ACC112 (cell line): ENCODE measurements at regions not wholly inside any gene's neighbourhood (a gene's known extent, or its start where the extent isn't known, plus 50 kb on each side); places are given as distances from the start of the nearest gene placed in this dataset.

ENCODE experiments used
- H2AFZ ChIP-seq: fragments of 200-600 bp; sonication (generic); one replicate; pipeline ENCODE4 v1.6.0; 2017; ENCODE audit warnings: antibody characterized with exemption, low read length; ENCODE audit not compliant: unreplicated experiment
- H3K27ac ChIP-seq: fragments of 200-600 bp; sonication (generic); 2 replicates; pipeline ENCODE4 v1.5.1; 2014; ENCODE audit warnings: low read depth, mild to moderate bottlenecking, antibody characterized with exemption, low read length, moderate library complexity
- H3K27me3 ChIP-seq: fragments of 200-600 bp; sonication (generic); 2 replicates; pipeline ENCODE4 v1.6.1; 2014; ENCODE audit warnings: mild to moderate bottlenecking, antibody characterized with exemption, low read length, moderate library complexity, mixed read lengths; ENCODE audit not compliant: insufficient read depth
- H3K36me3 ChIP-seq: fragments of 200-600 bp; sonication (generic); 2 replicates; pipeline ENCODE4 v1.6.1; 2016; ENCODE audit warnings: mild to moderate bottlenecking, antibody characterized with exemption, low read length, moderate library complexity, mixed read lengths; ENCODE audit not compliant: insufficient read depth
- H3K4me1 ChIP-seq: fragments of 200-600 bp; sonication (generic); one replicate; pipeline ENCODE4 v1.6.1; 2016; ENCODE audit warnings: low read length, mixed read lengths; ENCODE audit not compliant: insufficient read depth, unreplicated experiment, control insufficient read depth
- H3K4me3 ChIP-seq: fragments of 200-600 bp; sonication (generic); 2 replicates; pipeline ENCODE4 v1.5.1; 2014; ENCODE audit warnings: mild to moderate bottlenecking, low read depth, low read length
- H3K79me2 ChIP-seq: fragments of 200-600 bp; sonication (generic); one replicate; pipeline ENCODE4 v1.6.0; 2016; ENCODE audit warnings: low read length; ENCODE audit not compliant: control insufficient read depth, unreplicated experiment, insufficient read depth

- Histone ChIP-seq H3K27me3 (no peaks in the 10 kb centered on the region), H3K4me3 (no peak overlapping the region), H3K36me3 (no peaks in the 10 kb centered on the region), H3K27ac (no peak overlapping the region), H2AFZ (no peak overlapping the region), H3K4me1 (peaks cover 62% of the 10 kb centered on the region), H3K79me2 (no peaks in the 10 kb centered on the region)
Observed at GRCh38 chr3:177826253-177826652, 629.0 kb upstream of the TBL1XR1 start.

GRCh38 chr3:177827511-177828207 lies 630.4 kb upstream of the TBL1XR1 start:
- Histone ChIP-seq H3K4me3 (peak overlapping the region; percentile 53; the same call in 1 of the 2 replicates), H3K36me3 (no peaks in the 10 kb centered on the region), H3K79me2 (no peaks in the 10 kb centered on the region), H3K4me1 (peaks cover 60% of the 10 kb centered on the region), H2AFZ (peak overlapping the region; percentile 35), H3K27me3 (no peaks in the 10 kb centered on the region), H3K27ac (peak overlapping the region; percentile 85)

GRCh38 chr3:177828208-177828565 lies 630.9 kb upstream of the TBL1XR1 start:
- no peaks in the 10 kb centered on the region for H3K36me3 ChIP-seq
- H3K4me1 ChIP-seq: peaks cover 54% of the 10 kb centered on the region
- H3K27ac ChIP-seq: peak overlapping the region; percentile 85
- peak overlapping the region; percentile 29 for H2AFZ ChIP-seq
- H3K4me3 ChIP-seq: peak overlapping the region; percentile 53; the same call in 1 of the 2 replicates
- no peaks in the 10 kb centered on the region for H3K27me3 ChIP-seq
- H3K79me2 ChIP-seq: no peaks in the 10 kb centered on the region

DNA sequence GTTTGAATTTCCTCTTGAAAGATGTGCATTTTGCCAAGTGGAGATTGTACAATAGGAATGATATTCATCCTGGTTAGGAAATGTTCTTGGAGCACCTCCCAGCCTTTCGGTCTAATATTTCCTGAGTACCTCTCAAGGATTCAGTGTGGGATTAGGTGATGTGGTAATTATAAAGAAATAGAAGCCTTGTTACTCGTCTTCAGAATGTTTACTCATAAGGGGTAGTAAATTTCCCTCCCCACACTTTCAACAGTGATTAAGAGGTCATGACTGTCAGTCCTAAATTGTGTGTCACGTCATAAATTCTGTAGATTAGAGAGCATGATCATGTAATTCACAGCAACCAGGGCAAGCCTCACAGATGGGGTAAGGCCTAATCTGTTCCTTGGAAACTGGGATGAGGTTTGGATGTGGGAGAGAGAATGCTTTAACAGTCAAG lies 633.1 kb upstream of the TBL1XR1 start:
- H3K27ac ChIP-seq: peak overlapping the region; percentile 72
- H3K4me3 ChIP-seq: no peak overlapping the region
- H3K27me3 ChIP-seq: no peaks in the 10 kb centered on the region
- peaks cover 55% of the 10 kb centered on the region for H3K4me1 ChIP-seq
- H3K36me3 ChIP-seq: no peaks in the 10 kb centered on the region
- H3K79me2 ChIP-seq: no peaks in the 10 kb centered on the region
- H2AFZ ChIP-seq: no peak overlapping the region

- Histone ChIP-seq H3K36me3 (no peaks in the 10 kb centered on the region), H3K79me2 (no peaks in the 10 kb centered on the region), H3K4me3 (no peak overlapping the region), H2AFZ (no peak overlapping the region), H3K27me3 (no peaks in the 10 kb centered on the region), H3K4me1 (peaks cover 65% of the 10 kb centered on the region), H3K27ac (peak overlapping the region; percentile 72)
Observed at GRCh38 chr3:177831361-177831760, 634.1 kb upstream of the TBL1XR1 start.

- Histone ChIP-seq H3K27me3 (no peaks in the 10 kb centered on the region), H3K36me3 (no peaks in the 10 kb centered on the region), H2AFZ (no peak overlapping the region), H3K4me3 (no peak overlapping the region), H3K27ac (no peak overlapping the region), H3K4me1 (peaks cover 64% of the 10 kb centered on the region), H3K79me2 (no peaks in the 10 kb centered on the region)
Observed at GRCh38 chr3:177832880-177833279, 635.6 kb upstream of the TBL1XR1 start.

GRCh38 chr3:177833332-177833731 lies 636.0 kb upstream of the TBL1XR1 start:
- Histone ChIP-seq H3K4me3 (no peak overlapping the region), H3K4me1 (peaks cover 65% of the 10 kb centered on the region), H3K36me3 (no peaks in the 10 kb centered on the region), H2AFZ (no peak overlapping the region), H3K27ac (no peak overlapping the region), H3K27me3 (no peaks in the 10 kb centered on the region), H3K79me2 (no peaks in the 10 kb centered on the region)

DNA sequence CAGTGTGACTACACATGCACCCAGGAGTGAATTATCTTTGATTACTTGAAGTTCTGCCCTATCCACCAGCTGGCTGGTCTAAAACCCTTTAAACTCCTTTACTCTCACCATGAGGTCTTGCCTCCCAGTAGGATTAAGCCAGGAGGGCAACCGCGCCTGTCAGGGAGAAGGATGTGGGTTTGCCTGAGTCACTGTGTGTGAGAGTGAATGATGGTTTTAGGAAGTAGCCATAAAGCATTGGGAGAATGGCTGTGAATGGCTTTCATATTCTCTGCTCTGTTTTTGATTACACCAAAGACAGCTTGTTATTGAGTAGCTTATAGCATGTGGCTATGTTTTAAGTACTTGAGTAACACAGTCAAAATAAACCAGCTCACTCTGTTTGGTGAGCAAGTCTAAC lies 637.7 kb upstream of the TBL1XR1 start:
- Histone ChIP-seq H3K27me3 (no peaks in the 10 kb centered on the region), H3K4me1 (peaks cover 61% of the 10 kb centered on the region), H3K36me3 (no peaks in the 10 kb centered on the region), H3K27ac (peak overlapping the region; percentile 96), H3K79me2 (no peaks in the 10 kb centered on the region), H3K4me3 (no peak overlapping the region; the same call in 1 of the 2 replicates), H2AFZ (peak overlapping the region; percentile 0)

GRCh38 chr3:177835917-177836316 lies 638.6 kb upstream of the TBL1XR1 start:
- Histone ChIP-seq H3K27ac (peak overlapping the region; percentile 96), H3K4me1 (peaks cover 52% of the 10 kb centered on the region), H2AFZ (peak overlapping the region; percentile 43), H3K4me3 (no peak overlapping the region), H3K27me3 (no peaks in the 10 kb centered on the region), H3K79me2 (no peaks in the 10 kb centered on the region), H3K36me3 (no peaks in the 10 kb centered on the region)

DNA sequence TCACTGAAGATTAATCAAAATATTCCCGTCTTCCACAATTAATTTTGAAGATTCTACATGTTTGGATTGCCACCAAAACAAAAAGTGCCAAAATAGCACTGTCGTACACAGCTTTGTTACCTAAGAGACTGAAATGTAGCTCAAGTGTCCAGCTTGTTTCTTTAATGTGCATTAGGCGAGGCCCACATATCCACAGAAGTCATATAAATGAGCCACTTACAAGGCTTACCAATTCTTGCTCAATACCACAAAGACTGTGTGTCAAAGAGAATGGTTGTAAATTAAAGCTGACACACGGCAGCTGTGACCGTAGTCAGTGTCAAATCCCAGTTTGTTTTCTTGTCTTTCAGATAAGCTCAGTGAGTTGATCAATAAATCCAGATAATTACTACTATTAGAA lies 639.4 kb upstream of the TBL1XR1 start:
- Histone ChIP-seq H2AFZ (peak overlapping the region; percentile 28), H3K27me3 (no peaks in the 10 kb centered on the region), H3K36me3 (no peaks in the 10 kb centered on the region), H3K79me2 (no peaks in the 10 kb centered on the region), H3K4me3 (no peak overlapping the region), H3K4me1 (peaks cover 45% of the 10 kb centered on the region), H3K27ac (peak overlapping the region; percentile 96)

DNA sequence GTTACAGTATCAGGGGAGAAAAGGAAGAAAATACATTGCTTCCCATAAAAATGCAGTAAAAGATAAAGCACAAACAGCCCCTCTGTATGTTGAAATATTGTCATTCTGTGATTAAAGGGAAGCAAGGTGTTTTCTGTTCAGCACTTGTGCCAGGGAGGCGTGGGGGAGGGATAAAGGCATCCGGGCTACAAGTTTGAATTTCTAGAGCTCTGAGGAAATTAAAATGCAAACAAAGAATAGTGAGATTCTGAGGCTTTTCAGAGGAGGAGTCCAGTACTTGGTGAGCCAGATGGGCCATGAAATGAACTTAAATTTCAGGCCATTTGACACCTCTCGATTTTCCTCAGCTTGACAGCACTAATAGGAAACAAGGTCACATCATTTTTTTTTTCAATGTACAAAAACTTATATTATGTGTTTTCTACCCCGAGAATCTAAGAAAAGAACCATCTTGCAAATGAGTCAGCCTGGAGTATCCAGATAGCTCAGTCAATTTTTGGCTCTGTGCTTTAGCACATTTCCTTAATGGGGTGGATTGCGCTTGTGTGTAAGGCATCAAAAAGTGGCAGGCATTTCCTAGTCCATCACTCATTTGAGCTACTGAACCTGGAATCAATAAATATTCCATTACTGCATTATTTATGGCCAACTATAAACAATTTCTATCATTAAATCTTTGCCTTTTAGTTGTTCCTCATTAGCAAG lies 640.8 kb upstream of the TBL1XR1 start:
- H3K79me2 ChIP-seq: no peaks in the 10 kb centered on the region
- H3K27ac ChIP-seq: no peak overlapping the region
- no peak overlapping the region for H3K4me3 ChIP-seq
- H3K4me1 ChIP-seq: peaks cover 44% of the 10 kb centered on the region
- H3K27me3 ChIP-seq: no peaks in the 10 kb centered on the region
- H3K36me3 ChIP-seq: no peaks in the 10 kb centered on the region
- no peak overlapping the region for H2AFZ ChIP-seq
